GM12878 (cell line): ENCODE measurements at regions not wholly inside any gene's neighbourhood (a gene's known extent, or its start where the extent isn't known, plus 50 kb on each side); places are given as distances from the start of the nearest gene placed in this dataset.

Experiments used
- ATAC-seq: fragments of 200-7000 bp; cut with Tn5 transposase; 3 replicates; pipeline ENCODE4 v1.9.1; 2020; ENCODE audit warnings: mild to moderate bottlenecking, moderate library complexity
- BruUV-seq: library from RNA; stranded (reverse); fragments of 400-500 nt; replicated peaks from 2 replicates; lab custom pipeline; 2021; lab: Mats Ljungman, UMichigan
- CTCF ChIA-PET: fragments of 300-600 bp; sonication (Branson Sonifier 250); formaldehyde crosslinking; extraction: SDS; loops from one replicate; lab custom pipeline; 2021; ENCODE audit warnings: inconsistent platforms; lab: Yijun Ruan, JAX
- POLR2A ChIA-PET: fragments of 350-600 bp; formaldehyde crosslinking; extraction: SDS; loops from one replicate; lab custom pipeline; 2021; ENCODE audit warnings: inconsistent platforms; lab: Charles Lee
- RAD21 ChIA-PET: fragments of 300-600 bp; sonication (Branson Sonifier 250); formaldehyde crosslinking; loops from one replicate; lab custom pipeline; 2023; ENCODE audit warnings: antibody characterized with exemption; ENCODE audit not compliant: unreplicated experiment; lab: Charles Lee
- SMC1A ChIA-PET: fragments of 300-600 bp; sonication (Branson Sonifier 250); formaldehyde crosslinking; loops from one replicate; lab custom pipeline; 2023; ENCODE audit not compliant: unreplicated experiment, uncharacterized antibody; lab: Charles Lee
- DNase-seq: peaks from one replicate; pipeline ENCODE4 v3.0.0-alpha.2; 2011; ENCODE audit warnings: low read depth, low spot score
- FAIRE-seq: peaks from 3 replicates; lab custom pipeline; 2011; peaks lifted over from hg19 to GRCh38; lab: Jason Lieb, UNC
- H2AFZ ChIP-seq: 2 replicates; pipeline ENCODE4 v1.6.0; 2011; ENCODE audit warnings: low read depth, low read length, control low read depth; ENCODE audit not compliant: control insufficient read depth
- H3K27ac ChIP-seq: 2 replicates; pipeline ENCODE4 v1.5.1; 2011; ENCODE audit warnings: control low read depth; ENCODE audit not compliant: control insufficient read depth, insufficient read depth
- H3K27me3 ChIP-seq, 2 experiments: replicated peaks in 1 of 2; 2 replicates each; pipeline versions ENCODE4 v1.6.0 to v1.6.1; 2011; ENCODE audit warnings: low read length in 1 of 2; ENCODE audit not compliant: control insufficient read depth in 2 of 2, insufficient read depth in 2 of 2
- H3K36me3 ChIP-seq, 2 experiments: 2 replicates each; pipeline ENCODE4 v1.5.1; 2011; ENCODE audit warnings: low read length in 1 of 2; ENCODE audit not compliant: control insufficient read depth in 2 of 2, insufficient read depth in 2 of 2
- H3K4me1 ChIP-seq: 2 replicates; pipeline ENCODE4 v1.6.1; 2011; ENCODE audit warnings: mild to moderate bottlenecking, low read length, moderate library complexity, mixed read lengths; ENCODE audit not compliant: control insufficient read depth, insufficient read depth
- H3K4me2 ChIP-seq: 2 replicates; pipeline ENCODE4 v1.6.0; 2011; ENCODE audit warnings: control low read depth; ENCODE audit not compliant: control insufficient read depth, insufficient read depth
- H3K4me3 ChIP-seq: fragments of 200-600 bp; sonication (generic); 2 replicates; pipeline ENCODE4 v1.5.1; 2016
- H3K79me2 ChIP-seq: 2 replicates; pipeline ENCODE4 v1.6.0; 2011; ENCODE audit warnings: low read length; ENCODE audit not compliant: control insufficient read depth, insufficient read depth
- H3K9ac ChIP-seq: 2 replicates; pipeline ENCODE4 v1.8.0; 2011; ENCODE audit warnings: low read length, control low read depth, mixed read lengths; ENCODE audit not compliant: control insufficient read depth, insufficient read depth
- H3K9me3 ChIP-seq: replicated peaks from 3 replicates; pipeline ENCODE4 v1.5.1; 2011; ENCODE audit warnings: mild to moderate bottlenecking, low read length; ENCODE audit not compliant: control insufficient read depth, insufficient read depth
- H4K20me1 ChIP-seq: 2 replicates; pipeline ENCODE4 v1.6.0; 2011; ENCODE audit not compliant: control insufficient read depth, insufficient read depth
- CEBPB ChIP-seq, 2 experiments: fragments of 150-350 bp in 1 of 2; IDR thresholded peaks; 2 replicates each; pipeline ENCODE4 v1.6.1; 2012 to 2014; ENCODE audit warnings: low read depth in 2 of 2, low read length in 2 of 2, borderline replicate concordance in 1 of 2, inconsistent platforms in 1 of 2
- CEBPZ ChIP-seq: fragments of 150-350 bp; IDR thresholded peaks from 2 replicates; pipeline ENCODE4 v1.6.1; 2016; ENCODE audit warnings: low read depth, low read length
- CTCF ChIP-seq, 3 experiments: IDR thresholded peaks in 2 of 3; conservative IDR thresholded peaks in 1 of 3; 2 replicates each; pipeline ENCODE4 v1.5.1; 2011; ENCODE audit warnings: low read depth in 3 of 3, low read length in 3 of 3, mild to moderate bottlenecking in 3 of 3, control low read depth in 2 of 3, moderate library complexity in 2 of 3, inconsistent platforms in 1 of 3, mixed read lengths in 1 of 3; ENCODE audit not compliant: control insufficient read depth in 2 of 3, insufficient read depth in 1 of 3; ENCODE audit errors: extremely low read depth in 1 of 3
- EED ChIP-seq: sonication (generic); IDR thresholded peaks from 2 replicates; pipeline ENCODE4 v1.6.1; 2016; ENCODE audit warnings: antibody characterized with exemption, low read depth
- ELK1 ChIP-seq: IDR thresholded peaks from 2 replicates; pipeline ENCODE4 v1.6.1; 2012; ENCODE audit warnings: low read depth, low read length, improper control_type of control experiment
- GABPA ChIP-seq: IDR thresholded peaks from 2 replicates; pipeline ENCODE4 v1.6.1; 2014; ENCODE audit warnings: antibody characterized with exemption, low read depth, mild to moderate bottlenecking, inconsistent platforms
- JUNB ChIP-seq: IDR thresholded peaks from 2 replicates; pipeline ENCODE4 v1.6.1; 2016; ENCODE audit warnings: antibody characterized with exemption, mild to moderate bottlenecking
- LARP7 ChIP-seq: fragments of 450-650 bp; IDR thresholded peaks from 2 replicates; pipeline ENCODE4 v1.6.1; 2017; ENCODE audit warnings: mild to moderate bottlenecking
- NFYB ChIP-seq: IDR thresholded peaks from 2 replicates; pipeline ENCODE4 v1.6.1; 2011; ENCODE audit warnings: low read depth, mild to moderate bottlenecking, low read length, improper control_type of control experiment, moderate library complexity; ENCODE audit not compliant: insufficient read depth
- NR2C2 ChIP-seq: IDR thresholded peaks from 2 replicates; pipeline ENCODE4 v1.6.1; 2011; ENCODE audit warnings: borderline replicate concordance, low read depth; ENCODE audit not compliant: control insufficient read depth, insufficient read length
- RCOR1 ChIP-seq: conservative IDR thresholded peaks from 2 replicates; pipeline ENCODE4 v1.6.1; 2012; ENCODE audit warnings: low read depth, low read length, improper control_type of control experiment
- SMC3 ChIP-seq: IDR thresholded peaks from 2 replicates; pipeline ENCODE4 v1.6.1; 2011; ENCODE audit warnings: low read length, improper control_type of control experiment, borderline replicate concordance
- ZNF207 ChIP-seq: fragments of 450-650 bp; IDR thresholded peaks from 2 replicates; pipeline ENCODE4 v1.6.1; 2014; ENCODE audit warnings: antibody characterized with exemption, mild to moderate bottlenecking, borderline replicate concordance
- WGBS: methylation state at CpG from one replicate; pipeline ENCODE4 v1.1.6; 2016; ENCODE audit warnings: low lambda C conversion rate; ENCODE audit not compliant: insufficient replicate concordance, insufficient coverage; ENCODE audit errors: missing lambda C conversion rate; 5-methylcytosine and 5-hydroxymethylcytosine counted together
- in situ Hi-C: fragments of 300-500 bp; cut with MboI; formaldehyde crosslinking; loops from 9 replicates; pipeline ENCODE4 v1.14.3; 2018; ENCODE audit warnings: mixed read lengths
- intact Hi-C: fragments of 100-400 bp; cut with micrococcal nuclease; formaldehyde crosslinking; loops from one replicate; pipeline ENCODE4 v1.14.2; 2022; ENCODE audit not compliant: unreplicated experiment
- TF ChIP-seq, protein P1 (sequence below): fragments of 450-650 bp; IDR thresholded peaks from 2 replicates; pipeline ENCODE4 v1.6.1; 2018; ENCODE audit warnings: mild to moderate bottlenecking, low read depth, moderate library complexity; ENCODE audit not compliant: partially characterized antibody
- TF ChIP-seq, protein P2 (sequence below): IDR thresholded peaks from 2 replicates; pipeline ENCODE4 v1.6.1; 2011; ENCODE audit warnings: low read depth, low read length, improper control_type of control experiment, borderline replicate concordance

DNA sequence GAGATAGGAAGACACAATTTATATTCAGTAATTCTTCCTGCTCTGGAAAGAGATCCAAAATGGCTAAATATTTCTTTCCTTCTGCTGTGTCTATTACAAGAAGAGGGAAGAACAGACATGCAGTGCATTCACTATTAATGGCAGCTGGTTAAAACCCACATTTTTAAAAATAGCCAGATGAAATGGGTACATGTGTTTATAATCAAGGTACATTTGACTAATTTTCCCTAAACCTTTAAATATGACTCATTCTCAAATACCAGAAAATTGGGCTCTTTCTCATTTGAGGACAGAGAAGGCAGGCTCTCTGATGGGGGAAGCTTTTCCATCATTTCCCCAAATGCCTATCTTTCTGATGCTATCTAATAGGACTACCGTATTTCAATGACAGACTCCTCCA lies 215.7 kb upstream of the HABP2 start:
- ChIA-PET RAD21 (no interaction called here), SMC1A (no interaction called here), POLR2A (no interaction called here), CTCF (no interaction called here)
- no peaks in the 10 kb centered on the region for H3K27me3 ChIP-seq
- H3K79me2 ChIP-seq: no peaks in the 10 kb centered on the region
- no peak overlapping the region for H3K27ac ChIP-seq
- H3K4me1 ChIP-seq: no peaks in the 10 kb centered on the region
- H2AFZ ChIP-seq: no peak overlapping the region
- in situ Hi-C loops: no loop called here
- H4K20me1 ChIP-seq: no peaks in the 10 kb centered on the region
- intact Hi-C loops: no loop called here
- ATAC-seq (no peak), FAIRE-seq (no peak), DNase-seq (no peak)
- no peaks in the 10 kb centered on the region for H3K9me3 ChIP-seq
- no TSS peak for BruUV-seq
- no peak overlapping the region for H3K9ac ChIP-seq
- WGBS: 88% methylated on average over 1 of the region's 1 CpG
- no peaks in the 10 kb centered on the region for H3K36me3 ChIP-seq
- no peak overlapping the region for H3K4me2 ChIP-seq
- H3K4me3 ChIP-seq: no peak overlapping the region
- TF ChIP-seq ELK1: no peak
- no peak for TF ChIP-seq RCOR1
- no peak for TF ChIP-seq EED
- TF ChIP-seq, protein P1, sequence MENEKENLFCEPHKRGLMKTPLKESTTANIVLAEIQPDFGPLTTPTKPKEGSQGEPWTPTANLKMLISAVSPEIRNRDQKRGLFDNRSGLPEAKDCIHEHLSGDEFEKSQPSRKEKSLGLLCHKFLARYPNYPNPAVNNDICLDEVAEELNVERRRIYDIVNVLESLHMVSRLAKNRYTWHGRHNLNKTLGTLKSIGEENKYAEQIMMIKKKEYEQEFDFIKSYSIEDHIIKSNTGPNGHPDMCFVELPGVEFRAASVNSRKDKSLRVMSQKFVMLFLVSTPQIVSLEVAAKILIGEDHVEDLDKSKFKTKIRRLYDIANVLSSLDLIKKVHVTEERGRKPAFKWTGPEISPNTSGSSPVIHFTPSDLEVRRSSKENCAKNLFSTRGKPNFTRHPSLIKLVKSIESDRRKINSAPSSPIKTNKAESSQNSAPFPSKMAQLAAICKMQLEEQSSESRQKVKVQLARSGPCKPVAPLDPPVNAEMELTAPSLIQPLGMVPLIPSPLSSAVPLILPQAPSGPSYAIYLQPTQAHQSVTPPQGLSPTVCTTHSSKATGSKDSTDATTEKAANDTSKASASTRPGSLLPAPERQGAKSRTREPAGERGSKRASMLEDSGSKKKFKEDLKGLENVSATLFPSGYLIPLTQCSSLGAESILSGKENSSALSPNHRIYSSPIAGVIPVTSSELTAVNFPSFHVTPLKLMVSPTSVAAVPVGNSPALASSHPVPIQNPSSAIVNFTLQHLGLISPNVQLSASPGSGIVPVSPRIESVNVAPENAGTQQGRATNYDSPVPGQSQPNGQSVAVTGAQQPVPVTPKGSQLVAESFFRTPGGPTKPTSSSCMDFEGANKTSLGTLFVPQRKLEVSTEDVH: no peak
- no peak for TF ChIP-seq ZNF207
- TF ChIP-seq NR2C2: no peak
- TF ChIP-seq, protein P2, sequence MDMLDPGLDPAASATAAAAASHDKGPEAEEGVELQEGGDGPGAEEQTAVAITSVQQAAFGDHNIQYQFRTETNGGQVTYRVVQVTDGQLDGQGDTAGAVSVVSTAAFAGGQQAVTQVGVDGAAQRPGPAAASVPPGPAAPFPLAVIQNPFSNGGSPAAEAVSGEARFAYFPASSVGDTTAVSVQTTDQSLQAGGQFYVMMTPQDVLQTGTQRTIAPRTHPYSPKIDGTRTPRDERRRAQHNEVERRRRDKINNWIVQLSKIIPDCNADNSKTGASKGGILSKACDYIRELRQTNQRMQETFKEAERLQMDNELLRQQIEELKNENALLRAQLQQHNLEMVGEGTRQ: no peak
- no peak for TF ChIP-seq JUNB
- no peak for TF ChIP-seq NFYB
- TF ChIP-seq LARP7: no peak
- no peak for TF ChIP-seq CEBPB (IDR thresholded peaks at IDR 0.05; ENCODE audit: borderline replicate concordance in 1 of 2, low read depth in 2 of 2, low read length in 2 of 2)
- no peak for TF ChIP-seq CEBPZ
- no peak for TF ChIP-seq SMC3
- TF ChIP-seq GABPA: no peak
- TF ChIP-seq CTCF (IDR thresholded peaks at IDR 0.05 in 2 of 3, conservative IDR thresholded peaks at IDR 0.05 in 1 of 3; ENCODE audit: control insufficient read depth in 2 of 3, extremely low read depth in 1 of 3, insufficient read depth in 1 of 3, low read depth in 3 of 3, low read length in 3 of 3): no peak
